GM12874 (cell line): ENCODE measurements at regions not wholly inside any gene's neighbourhood (a gene's known extent, or its start where the extent isn't known, plus 50 kb on each side); places are given as distances from the start of the nearest gene placed in this dataset.

Experiments used
- TF ChIP-seq, protein P1 (sequence below): IDR thresholded peaks from 2 replicates; pipeline ENCODE4 v1.5.1; 2011; ENCODE audit warnings: low read depth, mild to moderate bottlenecking, control low read depth, low read length, moderate library complexity; ENCODE audit not compliant: insufficient read depth

DNA sequence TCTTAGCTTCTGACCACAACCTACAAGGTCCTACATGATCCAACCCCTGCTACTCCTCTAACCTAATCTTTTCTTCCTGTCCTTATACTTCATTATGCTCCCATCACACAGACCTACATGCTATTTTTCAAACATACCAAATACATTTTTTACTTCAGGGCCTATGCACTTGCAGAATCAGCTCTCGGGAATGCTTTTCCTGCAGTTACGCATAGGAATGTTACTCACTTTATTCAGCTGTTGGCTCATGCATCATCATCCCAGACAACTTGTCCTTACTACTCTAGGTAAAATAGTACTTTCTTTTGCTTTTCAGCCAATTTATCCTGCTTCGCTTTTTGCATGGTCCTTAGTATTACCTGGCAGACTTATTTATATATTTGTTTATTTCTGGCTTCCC is 105.6 kb downstream of the OXSM start:
- TF ChIP-seq, protein P1, sequence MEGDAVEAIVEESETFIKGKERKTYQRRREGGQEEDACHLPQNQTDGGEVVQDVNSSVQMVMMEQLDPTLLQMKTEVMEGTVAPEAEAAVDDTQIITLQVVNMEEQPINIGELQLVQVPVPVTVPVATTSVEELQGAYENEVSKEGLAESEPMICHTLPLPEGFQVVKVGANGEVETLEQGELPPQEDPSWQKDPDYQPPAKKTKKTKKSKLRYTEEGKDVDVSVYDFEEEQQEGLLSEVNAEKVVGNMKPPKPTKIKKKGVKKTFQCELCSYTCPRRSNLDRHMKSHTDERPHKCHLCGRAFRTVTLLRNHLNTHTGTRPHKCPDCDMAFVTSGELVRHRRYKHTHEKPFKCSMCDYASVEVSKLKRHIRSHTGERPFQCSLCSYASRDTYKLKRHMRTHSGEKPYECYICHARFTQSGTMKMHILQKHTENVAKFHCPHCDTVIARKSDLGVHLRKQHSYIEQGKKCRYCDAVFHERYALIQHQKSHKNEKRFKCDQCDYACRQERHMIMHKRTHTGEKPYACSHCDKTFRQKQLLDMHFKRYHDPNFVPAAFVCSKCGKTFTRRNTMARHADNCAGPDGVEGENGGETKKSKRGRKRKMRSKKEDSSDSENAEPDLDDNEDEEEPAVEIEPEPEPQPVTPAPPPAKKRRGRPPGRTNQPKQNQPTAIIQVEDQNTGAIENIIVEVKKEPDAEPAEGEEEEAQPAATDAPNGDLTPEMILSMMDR = no peak

- TF ChIP-seq, protein P1 = peak; percentile 82
These were observed 107.1 kb downstream of the OXSM start for GRCh38 chr3:25897019-25897418.

GRCh38 chr3:25899352-25900101 is 109.6 kb downstream of the OXSM start:
- TF ChIP-seq, protein P1 = no peak

- TF ChIP-seq, protein P1 = no peak
These were observed 110.3 kb downstream of the OXSM start for GRCh38 chr3:25900161-25900560.

- TF ChIP-seq, protein P1 = no peak
These were observed 111.9 kb downstream of the OXSM start for GRCh38 chr3:25901796-25902195.

GRCh38 chr3:25902586-25902985 is 112.7 kb downstream of the OXSM start:
- TF ChIP-seq, protein P1 = no peak

DNA sequence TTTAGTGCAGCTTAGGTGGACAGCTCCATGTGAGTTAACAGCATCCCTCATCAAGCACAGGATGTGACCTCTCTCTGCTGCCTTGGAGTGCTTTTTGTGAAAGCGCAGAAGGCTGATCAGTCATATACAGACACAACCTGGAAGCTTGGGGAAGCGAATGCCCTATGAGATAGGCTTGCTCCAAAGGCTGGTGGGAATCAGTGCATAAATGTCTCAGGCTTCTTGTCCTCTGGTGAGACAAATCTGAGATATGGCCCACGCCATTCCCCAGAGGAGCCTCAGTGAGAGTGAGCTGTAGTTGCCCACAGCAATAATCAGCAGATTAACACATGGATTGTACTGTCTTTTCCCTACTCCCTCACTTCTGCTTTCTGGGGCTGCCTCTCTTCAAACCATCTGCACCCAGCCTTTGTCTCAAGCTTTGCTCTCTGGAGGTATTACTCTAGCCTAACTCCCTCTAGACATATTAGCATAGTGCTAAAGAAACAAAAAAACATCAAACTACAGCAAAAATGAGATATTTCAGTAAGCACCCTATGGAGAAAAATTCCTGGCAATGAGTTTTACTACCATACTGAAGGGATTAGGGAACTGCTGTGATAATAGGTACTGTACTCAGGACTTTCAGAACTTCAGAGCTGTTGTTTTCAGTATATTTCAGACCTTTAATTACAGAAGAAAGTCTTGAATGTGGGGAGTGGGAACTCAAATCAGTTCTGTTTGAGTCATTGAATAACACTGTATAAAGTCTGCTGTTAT is 113.7 kb downstream of the OXSM start:
- TF ChIP-seq, protein P1 = no peak
